ENCODE measurements at regions not wholly inside any gene's neighbourhood (a gene's known extent, or its start where the extent isn't known, plus 50 kb on each side); places are given as distances from the start of the nearest gene placed in this dataset.

DNA sequence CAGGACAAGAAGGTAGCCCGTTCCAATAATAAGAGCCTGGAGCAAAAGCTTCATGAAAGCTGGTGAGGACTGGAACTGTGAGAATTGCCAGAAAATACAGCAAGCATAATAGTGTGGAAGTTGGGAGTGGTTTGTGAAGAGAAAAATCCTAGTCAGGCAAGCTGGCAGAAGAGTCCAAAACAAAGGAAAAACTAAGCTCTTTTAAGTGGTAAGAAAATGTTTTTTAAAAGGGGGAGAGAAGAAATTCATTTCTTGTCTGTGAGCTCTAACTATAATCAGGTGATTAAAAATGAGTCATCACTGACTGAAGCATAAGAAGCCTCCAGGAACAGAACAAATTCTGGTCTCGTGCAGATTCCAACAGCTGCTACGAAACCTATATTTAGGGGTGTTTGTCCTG is 102.6 kb downstream of the CAAP1 start:
- TF ChIP-seq CTCF (conservative IDR thresholded peaks at IDR 0.05; ENCODE audit: low read length) (no peak), EZH2phosphoT487 (IDR thresholded peaks at IDR 0.05; ENCODE audit: borderline replicate concordance, low read depth, low read length) (no peak)
- no peaks in the 10 kb centered on the region for H4K20me1 ChIP-seq (ENCODE audit: insufficient read depth, low read length)
- no peaks in the 10 kb centered on the region for H3K4me1 ChIP-seq (ENCODE audit: insufficient read depth, low read length, poor library complexity, severe bottlenecking)
- no peaks in the 10 kb centered on the region for H3K79me2 ChIP-seq (ENCODE audit: insufficient read depth, low read depth, low read length)
- no peaks in the 10 kb centered on the region for H3K9me3 ChIP-seq (ENCODE audit: low read length)
- H3K4me2 ChIP-seq (ENCODE audit: low read length) = no peak overlapping the region
- no peaks in the 10 kb centered on the region for H3K36me3 ChIP-seq (ENCODE audit: insufficient read depth, low read length)
- BruUV-seq (replicated peaks) = no TSS peak
- CTCF ChIA-PET (ENCODE audit: unreplicated experiment) = no interaction called here
- no peak overlapping the region for H2AFZ ChIP-seq (ENCODE audit: low read length)
- no peak overlapping the region for H3K4me3 ChIP-seq (ENCODE audit: low read depth, low read length, poor library complexity, severe bottlenecking)
- POLR2A ChIA-PET = interaction anchor here (0.7 kb wide), 1 partner anchor 438 kb away, joined by 4 read pairs; no protein-coding TSS in a partner anchor
- DNase-seq (ENCODE audit: low spot score) = no peak
- no peaks in the 10 kb centered on the region for H3K9me2 ChIP-seq (ENCODE audit: insufficient read depth, low read length)
- H3K27ac ChIP-seq (ENCODE audit: low read depth, low read length, poor library complexity, severe bottlenecking) = no peak overlapping the region
- intact Hi-C loops (cut with micrococcal nuclease; ENCODE audit: unreplicated experiment) = no loop called here

DNA sequence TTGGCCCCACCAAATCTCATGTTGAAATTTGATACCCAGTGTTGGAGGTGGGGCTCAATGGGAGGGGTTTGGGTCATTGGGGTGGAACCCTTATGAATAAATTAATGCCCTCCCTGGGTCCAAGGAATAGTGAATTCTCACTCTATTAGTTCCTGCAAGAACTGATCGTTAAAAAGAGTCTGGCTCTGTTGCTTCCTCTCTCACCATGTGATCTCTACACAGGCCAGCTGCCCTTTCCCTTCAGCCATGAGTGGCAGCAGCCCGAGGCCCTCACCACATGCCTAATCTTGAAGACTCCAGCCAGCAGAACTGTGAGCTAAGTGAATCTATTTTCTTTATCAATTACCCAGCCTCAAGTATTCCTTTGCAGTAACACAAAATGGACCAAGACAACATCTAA is 106.0 kb downstream of the CAAP1 start:
- ChIA-PET CTCF (ENCODE audit: unreplicated experiment) (no interaction called here), POLR2A (no interaction called here)
- Histone ChIP-seq H3K4me2 (ENCODE audit: low read length) (no peak overlapping the region), H3K36me3 (ENCODE audit: insufficient read depth, low read length) (no peaks in the 10 kb centered on the region), H3K4me1 (ENCODE audit: insufficient read depth, low read length, poor library complexity, severe bottlenecking) (no peaks in the 10 kb centered on the region), H3K9me2 (ENCODE audit: insufficient read depth, low read length) (no peaks in the 10 kb centered on the region), H3K9me3 (ENCODE audit: low read length) (no peaks in the 10 kb centered on the region), H2AFZ (ENCODE audit: low read length) (no peak overlapping the region), H3K79me2 (ENCODE audit: insufficient read depth, low read depth, low read length) (no peaks in the 10 kb centered on the region), H3K27ac (ENCODE audit: low read depth, low read length, poor library complexity, severe bottlenecking) (no peak overlapping the region), H4K20me1 (ENCODE audit: insufficient read depth, low read length) (no peaks in the 10 kb centered on the region), H3K4me3 (ENCODE audit: low read depth, low read length, poor library complexity, severe bottlenecking) (no peak overlapping the region)
- no TSS peak for BruUV-seq (replicated peaks)
- no peak for DNase-seq (ENCODE audit: low spot score)
- TF ChIP-seq CTCF (conservative IDR thresholded peaks at IDR 0.05; ENCODE audit: low read length) = no peak
- TF ChIP-seq EZH2phosphoT487 (IDR thresholded peaks at IDR 0.05; ENCODE audit: borderline replicate concordance, low read depth, low read length) = no peak
- intact Hi-C loops (cut with micrococcal nuclease; ENCODE audit: unreplicated experiment) = no loop called here

- intact Hi-C loops (cut with micrococcal nuclease; ENCODE audit: unreplicated experiment) = no loop called here
- Histone ChIP-seq H3K9me2 (ENCODE audit: insufficient read depth, low read length) (no peaks in the 10 kb centered on the region), H3K36me3 (ENCODE audit: insufficient read depth, low read length) (no peaks in the 10 kb centered on the region), H3K27ac (ENCODE audit: low read depth, low read length, poor library complexity, severe bottlenecking) (no peak overlapping the region), H2AFZ (ENCODE audit: low read length) (no peak overlapping the region), H3K79me2 (ENCODE audit: insufficient read depth, low read depth, low read length) (no peaks in the 10 kb centered on the region), H4K20me1 (ENCODE audit: insufficient read depth, low read length) (no peaks in the 10 kb centered on the region), H3K4me1 (ENCODE audit: insufficient read depth, low read length, poor library complexity, severe bottlenecking) (no peaks in the 10 kb centered on the region), H3K4me2 (ENCODE audit: low read length) (no peak overlapping the region), H3K9me3 (ENCODE audit: low read length) (no peaks in the 10 kb centered on the region), H3K4me3 (ENCODE audit: low read depth, low read length, poor library complexity, severe bottlenecking) (no peak overlapping the region)
- DNase-seq (ENCODE audit: low spot score) = no peak
- BruUV-seq (replicated peaks) = no TSS peak
- TF ChIP-seq EZH2phosphoT487 (IDR thresholded peaks at IDR 0.05; ENCODE audit: borderline replicate concordance, low read depth, low read length) = no peak
- TF ChIP-seq CTCF (conservative IDR thresholded peaks at IDR 0.05; ENCODE audit: low read length) = no peak
- POLR2A ChIA-PET = interaction anchor here (0.6 kb wide), 1 partner anchor 568 kb away, joined by 5 read pairs; no protein-coding TSS in a partner anchor
- CTCF ChIA-PET (ENCODE audit: unreplicated experiment) = no interaction called here
Observed at GRCh38 chr9:26782899-26783298, 109.7 kb downstream of the CAAP1 start.

Measured in OCI-LY7 (cell line).